GM18507 (cell line): ENCODE measurements at regions not wholly inside any gene's neighbourhood (a gene's known extent, or its start where the extent isn't known, plus 50 kb on each side); places are given as distances from the start of the nearest gene placed in this dataset.

Experiments used
- DNase-seq: peaks from one replicate; pipeline ENCODE4 v3.0.0; 2011; ENCODE audit warnings: low read depth; ENCODE audit not compliant: insufficient read length; ENCODE audit errors: extremely low spot score
- FAIRE-seq: peaks from 2 replicates; lab custom pipeline; 2011; peaks lifted over from hg19 to GRCh38; lab: Jason Lieb, UNC

GRCh38 chr10:129096065-129096984 lies 370.7 kb upstream of the MGMT start:
- FAIRE-seq (no peak), DNase-seq (no peak)

DNA sequence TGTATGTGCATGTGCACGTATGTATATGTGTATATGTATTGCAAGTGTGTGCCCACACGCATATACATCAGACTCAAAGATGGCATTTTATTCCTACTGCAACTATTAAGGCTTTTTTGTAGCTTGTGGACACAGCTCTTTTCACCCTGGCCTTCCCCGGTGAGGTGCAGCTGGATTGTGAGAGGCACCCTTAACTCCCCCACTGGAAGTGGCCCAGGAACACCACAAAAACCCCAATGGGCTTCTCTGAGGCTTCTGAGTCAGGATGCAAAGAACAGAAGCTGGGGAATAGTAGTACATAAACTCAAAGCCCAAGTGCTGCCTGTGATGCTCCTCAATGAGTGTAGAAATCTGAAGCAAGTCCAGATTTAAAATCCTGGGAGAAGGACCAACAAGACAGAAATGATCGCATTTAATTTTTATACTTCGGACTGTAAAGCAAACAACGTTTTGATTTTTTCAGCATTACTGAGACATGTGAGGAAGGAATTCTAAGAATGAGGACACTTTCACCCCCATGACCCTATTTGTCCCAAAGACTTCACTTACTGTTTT lies 369.2 kb upstream of the MGMT start:
- FAIRE-seq = no peak
- DNase-seq = no peak

DNA sequence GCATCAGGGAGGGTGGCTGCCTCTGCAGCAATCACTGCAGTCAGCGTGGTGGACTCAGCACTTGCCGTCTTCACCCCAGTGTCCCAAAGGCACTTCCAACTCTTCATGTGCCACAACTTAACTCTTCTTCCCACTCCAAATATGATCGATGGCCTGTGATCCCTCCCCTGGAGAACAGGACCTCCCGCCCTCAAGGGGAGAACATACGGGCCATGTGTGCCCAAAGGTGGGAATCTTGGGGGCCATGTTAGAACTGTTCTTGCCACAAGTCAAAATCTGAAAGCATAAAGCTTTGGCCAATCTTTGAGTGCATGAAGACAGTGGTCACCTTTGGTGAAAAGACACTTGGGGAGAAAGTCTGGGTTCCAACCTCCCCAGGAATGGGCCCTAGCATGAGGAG lies 368.5 kb upstream of the MGMT start:
- DNase-seq (no peak), FAIRE-seq (no peak)

- FAIRE-seq = no peak
- no peak for DNase-seq
These were observed 367.6 kb upstream of the MGMT start for GRCh38 chr10:129099486-129099885.

GRCh38 chr10:129099992-129100391 lies 367.0 kb upstream of the MGMT start:
- FAIRE-seq (no peak), DNase-seq (no peak)

DNA sequence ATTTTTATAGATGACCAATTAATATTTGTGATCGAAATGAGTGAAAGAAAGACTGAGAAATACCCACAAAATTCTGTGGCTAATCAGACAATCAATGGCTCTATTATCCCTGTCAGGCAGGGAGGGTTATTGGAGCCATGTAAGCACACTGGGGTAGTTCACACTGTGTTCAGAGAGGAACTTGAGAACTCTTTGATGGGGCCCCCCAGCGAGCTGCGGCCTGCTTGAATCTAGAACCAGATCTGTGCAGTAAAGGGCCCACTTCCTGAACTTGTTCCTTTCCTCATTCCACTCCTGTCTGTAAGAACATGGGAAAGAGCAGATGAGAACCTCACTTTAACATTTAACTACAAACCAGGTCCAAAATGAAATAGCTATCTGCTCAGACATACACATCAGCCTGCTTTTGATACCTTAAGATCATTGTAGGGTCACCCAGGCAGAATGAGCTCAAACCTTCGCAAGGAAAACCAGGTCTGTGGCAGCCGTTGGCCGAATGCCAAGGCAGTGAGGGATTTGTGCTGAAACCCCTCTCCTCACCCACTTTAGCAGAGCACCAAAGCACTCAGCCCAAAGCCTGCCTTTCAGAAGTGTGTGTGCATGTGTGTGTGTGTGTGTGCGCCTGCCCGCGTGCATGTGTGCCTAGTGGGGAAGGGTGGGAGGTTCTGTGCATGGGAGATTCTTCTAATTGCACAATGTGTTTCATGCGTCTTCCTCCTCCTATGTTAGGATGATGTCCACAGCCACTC lies 365.6 kb upstream of the MGMT start:
- FAIRE-seq (no peak), DNase-seq (no peak)

DNA sequence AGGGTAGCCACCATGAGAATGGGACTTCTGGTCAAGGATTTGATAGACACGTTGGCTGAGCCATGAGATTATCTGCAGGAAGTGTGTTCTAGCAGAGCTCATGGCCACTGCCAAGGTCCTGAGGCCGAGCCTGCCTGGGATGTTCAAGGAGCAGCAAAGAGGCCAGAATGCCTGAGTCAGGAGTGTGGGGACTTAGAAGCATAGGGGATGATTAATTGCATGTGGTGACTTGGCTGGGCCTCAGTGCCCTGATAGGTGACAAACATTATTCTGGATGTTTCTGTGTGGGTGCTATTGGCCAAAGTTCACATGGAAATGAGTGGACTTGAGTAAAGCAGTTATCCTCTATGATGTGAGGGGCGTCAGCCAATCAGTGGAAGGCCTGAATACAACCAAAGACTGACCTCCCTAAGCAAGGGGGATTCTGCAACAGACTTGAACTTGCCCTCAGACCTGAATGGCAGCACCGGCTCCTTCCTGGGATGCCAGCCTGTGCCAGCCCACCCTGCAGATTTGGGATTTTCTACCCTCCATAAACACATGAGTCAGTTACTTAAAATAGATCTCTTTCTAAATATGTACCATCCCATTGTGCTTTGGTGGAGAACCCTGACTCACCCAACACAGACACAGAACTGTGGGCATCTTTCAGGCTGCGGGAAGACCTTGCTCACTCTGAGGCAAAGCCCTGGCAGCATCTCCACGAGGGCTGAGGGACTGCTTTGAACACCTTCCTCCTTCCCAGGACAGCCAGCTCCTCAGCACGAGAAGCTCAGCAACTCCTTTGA lies 363.9 kb upstream of the MGMT start:
- DNase-seq = no peak
- no peak for FAIRE-seq

- FAIRE-seq = no peak
These were observed 362.6 kb upstream of the MGMT start for GRCh38 chr10:129104266-129105045.

GRCh38 chr10:129105266-129105665 lies 361.8 kb upstream of the MGMT start:
- no peak for FAIRE-seq
- no peak for DNase-seq

More at GRCh38 chr10:129104266-129105045, 362.6 kb upstream of the MGMT start:
- no peak for DNase-seq

DNA sequence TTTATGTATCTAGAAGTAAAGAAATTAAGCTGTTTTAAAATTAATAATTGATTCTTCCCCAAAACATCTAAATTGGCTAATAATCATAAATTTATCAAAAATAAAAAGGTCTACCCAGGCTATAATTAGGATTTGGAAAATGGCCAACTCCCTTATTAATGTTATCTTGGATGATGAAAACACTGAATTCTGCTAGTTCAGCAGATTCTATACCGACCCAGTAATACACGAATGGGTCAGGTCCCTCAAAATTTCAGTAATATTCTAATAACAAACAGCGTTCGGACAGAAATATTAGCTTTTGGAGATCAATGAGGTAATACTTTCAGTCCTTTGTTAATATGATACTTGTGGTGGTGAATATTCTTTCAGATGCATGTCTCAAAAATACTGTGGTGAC lies 360.7 kb upstream of the MGMT start:
- DNase-seq (no peak), FAIRE-seq (no peak)

- FAIRE-seq (no peak), DNase-seq (no peak)
These were observed 359.5 kb upstream of the MGMT start for GRCh38 chr10:129107525-129107924.

DNA sequence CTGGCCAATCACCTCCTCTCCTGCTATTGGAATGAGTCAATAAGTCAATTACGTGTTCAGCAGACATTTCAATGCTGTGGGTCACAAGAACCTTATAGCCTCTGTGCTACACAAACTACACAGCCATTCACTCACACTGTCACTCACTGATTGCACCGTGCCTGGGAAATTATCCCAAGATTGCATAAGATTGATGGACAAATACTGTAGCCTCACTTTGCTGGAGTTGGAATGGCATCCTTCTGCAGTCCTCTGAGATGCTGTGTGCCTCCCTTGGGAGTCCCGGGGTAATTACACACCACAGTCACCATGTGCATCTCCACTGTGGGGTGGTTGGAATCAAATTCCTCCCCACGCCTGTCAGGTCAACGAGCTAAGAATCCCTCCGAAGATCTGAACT lies 358.7 kb upstream of the MGMT start:
- DNase-seq (no peak), FAIRE-seq (no peak)

- FAIRE-seq = no peak
- DNase-seq = no peak
These were observed 358.0 kb upstream of the MGMT start for GRCh38 chr10:129108994-129109393.

- FAIRE-seq (no peak), DNase-seq (no peak)
These were observed 356.3 kb upstream of the MGMT start for GRCh38 chr10:129110780-129111179.

- no peak for FAIRE-seq
- no peak for DNase-seq
These were observed 355.1 kb upstream of the MGMT start for GRCh38 chr10:129111922-129112321.

DNA sequence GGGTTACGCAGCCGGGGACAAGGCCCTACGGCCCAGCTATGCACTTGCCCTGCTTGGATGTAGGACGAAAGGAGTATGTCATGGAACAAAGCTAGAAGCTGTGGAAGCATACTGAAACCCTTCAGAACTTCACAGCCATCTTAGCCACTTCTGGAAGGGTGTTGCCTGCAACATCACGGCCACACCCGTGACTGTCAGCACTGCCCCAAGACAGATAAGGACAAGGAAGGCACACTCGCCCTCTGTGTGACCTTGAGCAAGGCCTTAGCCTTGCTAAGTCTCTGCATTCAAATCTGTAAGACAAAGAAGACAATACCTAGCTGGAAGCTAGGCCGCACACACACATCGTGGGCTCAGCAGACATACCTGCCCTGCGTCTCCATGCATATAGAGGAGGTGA lies 352.5 kb upstream of the MGMT start:
- DNase-seq (no peak), FAIRE-seq (no peak)

GRCh38 chr10:129116371-129116770 lies 350.7 kb upstream of the MGMT start:
- DNase-seq = no peak
- no peak for FAIRE-seq

DNA sequence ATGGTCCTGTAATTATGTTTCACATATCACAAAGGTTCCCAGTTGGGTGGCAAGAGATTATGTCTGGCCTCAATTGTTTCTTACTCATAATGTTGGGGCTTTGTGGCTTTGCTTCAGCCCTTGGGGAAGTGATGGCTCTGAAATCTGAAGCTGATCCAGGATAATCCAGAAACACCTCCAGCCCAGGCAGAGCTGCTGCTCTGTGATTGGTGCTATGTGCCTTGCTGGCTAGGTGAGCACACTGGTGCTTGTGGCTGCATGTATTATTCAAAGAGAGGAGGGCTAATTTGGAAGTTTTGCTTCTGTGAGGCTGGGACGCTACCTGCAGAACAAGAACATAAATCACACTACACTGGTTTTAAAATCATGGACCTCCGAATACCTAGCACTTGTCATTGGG lies 346.6 kb upstream of the MGMT start:
- FAIRE-seq = no peak
- no peak for DNase-seq

DNA sequence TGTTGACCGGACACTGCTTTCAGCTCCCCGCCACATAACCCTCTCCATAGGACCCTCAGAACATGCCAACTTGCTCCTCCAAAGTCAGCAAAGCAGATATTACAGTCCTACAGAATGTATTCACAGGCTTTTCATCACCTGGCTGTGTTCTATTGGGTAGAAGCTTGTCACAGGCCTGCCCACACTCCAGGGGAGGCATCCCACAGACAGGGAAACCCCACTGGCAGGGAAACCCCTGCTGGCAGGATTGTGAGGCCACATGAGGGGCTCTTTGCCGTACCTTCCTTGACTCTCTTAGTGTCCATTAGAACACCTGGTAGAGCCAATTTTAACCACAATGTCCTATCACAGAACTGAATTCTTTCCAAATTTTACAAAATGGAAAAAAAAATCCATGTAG lies 344.2 kb upstream of the MGMT start:
- FAIRE-seq (no peak), DNase-seq (no peak)
